ENCODE measurements at regions not wholly inside any gene's neighbourhood (a gene's known extent, or its start where the extent isn't known, plus 50 kb on each side); places are given as distances from the start of the nearest gene placed in this dataset.

- Mint-ChIP-seq H3K9me3 (ENCODE audit: unreplicated experiment) (peaks cover 4% of the 10 kb centered on the region), H3K27ac (ENCODE audit: unreplicated experiment) (no peak overlapping the region), H3K36me3 (ENCODE audit: low read depth, unreplicated experiment) (peaks cover 2% of the 10 kb centered on the region), H3K27me3 (ENCODE audit: low read depth, unreplicated experiment) (peaks cover 16% of the 10 kb centered on the region), H3K4me3 (ENCODE audit: unreplicated experiment) (no peak overlapping the region), H3K4me1 (ENCODE audit: low read depth, unreplicated experiment) (no peaks in the 10 kb centered on the region)
- H3K9me3 ChIP-seq (ENCODE audit: insufficient read depth, low read depth, low read length): no peaks in the 10 kb centered on the region
- no peak for TF ChIP-seq EZH2 (IDR thresholded peaks at IDR 0.05; ENCODE audit: insufficient read depth, low read length)
- TF ChIP-seq, protein P1, sequence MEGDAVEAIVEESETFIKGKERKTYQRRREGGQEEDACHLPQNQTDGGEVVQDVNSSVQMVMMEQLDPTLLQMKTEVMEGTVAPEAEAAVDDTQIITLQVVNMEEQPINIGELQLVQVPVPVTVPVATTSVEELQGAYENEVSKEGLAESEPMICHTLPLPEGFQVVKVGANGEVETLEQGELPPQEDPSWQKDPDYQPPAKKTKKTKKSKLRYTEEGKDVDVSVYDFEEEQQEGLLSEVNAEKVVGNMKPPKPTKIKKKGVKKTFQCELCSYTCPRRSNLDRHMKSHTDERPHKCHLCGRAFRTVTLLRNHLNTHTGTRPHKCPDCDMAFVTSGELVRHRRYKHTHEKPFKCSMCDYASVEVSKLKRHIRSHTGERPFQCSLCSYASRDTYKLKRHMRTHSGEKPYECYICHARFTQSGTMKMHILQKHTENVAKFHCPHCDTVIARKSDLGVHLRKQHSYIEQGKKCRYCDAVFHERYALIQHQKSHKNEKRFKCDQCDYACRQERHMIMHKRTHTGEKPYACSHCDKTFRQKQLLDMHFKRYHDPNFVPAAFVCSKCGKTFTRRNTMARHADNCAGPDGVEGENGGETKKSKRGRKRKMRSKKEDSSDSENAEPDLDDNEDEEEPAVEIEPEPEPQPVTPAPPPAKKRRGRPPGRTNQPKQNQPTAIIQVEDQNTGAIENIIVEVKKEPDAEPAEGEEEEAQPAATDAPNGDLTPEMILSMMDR (IDR thresholded peaks at IDR 0.05; ENCODE audit: insufficient read depth, low read depth, low read length): no peak
- no peak overlapping the region for H3K4me3 ChIP-seq (ENCODE audit: insufficient read depth, low read depth, low read length)
- H3K4me1 ChIP-seq (ENCODE audit: insufficient read depth, low read length): no peaks in the 10 kb centered on the region
- no peak overlapping the region for H3K9ac ChIP-seq (ENCODE audit: low read length)
- H3K27me3 ChIP-seq (ENCODE audit: insufficient read depth, low read length): no peaks in the 10 kb centered on the region
- H3K27ac ChIP-seq (ENCODE audit: low read depth, low read length): no peak overlapping the region
- DNase-seq (ENCODE audit: low read depth) (no peak), FAIRE-seq (no peak)
- H3K4me2 ChIP-seq (ENCODE audit: low read length): no peak overlapping the region
- H3K79me2 ChIP-seq (ENCODE audit: insufficient read depth, low read length): no peaks in the 10 kb centered on the region
- no peak overlapping the region for H2AFZ ChIP-seq (ENCODE audit: low read depth, low read length)
- H4K20me1 ChIP-seq (ENCODE audit: insufficient read depth, low read length): no peaks in the 10 kb centered on the region
- no peaks in the 10 kb centered on the region for H3K36me3 ChIP-seq (ENCODE audit: insufficient read depth, low read length)
Observed at GRCh38 chr16:11423315-11424117, 78.3 kb downstream of the RMI2 start.

DNA sequence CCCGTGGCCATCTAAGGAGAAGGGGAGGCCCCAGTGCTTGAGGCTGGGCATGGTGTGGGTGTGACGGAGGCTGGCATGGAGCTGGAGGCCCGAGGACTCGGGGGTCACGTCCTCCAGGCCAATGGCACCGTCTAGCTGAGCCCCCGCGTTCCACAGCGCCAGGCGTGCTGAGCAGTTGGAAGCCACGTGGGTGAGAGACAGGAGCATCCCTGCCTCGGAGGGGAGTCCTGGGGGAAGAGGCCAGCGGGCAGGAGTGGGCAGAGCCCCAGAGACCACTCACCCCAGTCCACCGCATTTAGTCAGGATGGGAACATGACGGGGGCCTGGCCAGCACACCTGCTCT is 78.8 kb downstream of the RMI2 start:
- Histone ChIP-seq H3K9ac (ENCODE audit: low read length) (no peak overlapping the region), H3K79me2 (ENCODE audit: insufficient read depth, low read length) (no peaks in the 10 kb centered on the region), H3K4me3 (ENCODE audit: insufficient read depth, low read depth, low read length) (no peak overlapping the region), H3K4me1 (ENCODE audit: insufficient read depth, low read length) (no peaks in the 10 kb centered on the region), H4K20me1 (ENCODE audit: insufficient read depth, low read length) (no peaks in the 10 kb centered on the region), H3K27ac (ENCODE audit: low read depth, low read length) (no peak overlapping the region), H3K4me2 (ENCODE audit: low read length) (no peak overlapping the region), H3K9me3 (ENCODE audit: insufficient read depth, low read depth, low read length) (no peaks in the 10 kb centered on the region), H3K27me3 (ENCODE audit: insufficient read depth, low read length) (no peaks in the 10 kb centered on the region), H2AFZ (ENCODE audit: low read depth, low read length) (no peak overlapping the region), H3K36me3 (ENCODE audit: insufficient read depth, low read length) (no peaks in the 10 kb centered on the region)
- TF ChIP-seq, protein P1 (IDR thresholded peaks at IDR 0.05; ENCODE audit: insufficient read depth, low read depth, low read length): no peak
- TF ChIP-seq EZH2 (IDR thresholded peaks at IDR 0.05; ENCODE audit: insufficient read depth, low read length): no peak
- H3K4me1 Mint-ChIP-seq (ENCODE audit: low read depth, unreplicated experiment): no peaks in the 10 kb centered on the region
- H3K4me3 Mint-ChIP-seq (ENCODE audit: unreplicated experiment): no peak overlapping the region
- no peak overlapping the region for H3K27ac Mint-ChIP-seq (ENCODE audit: unreplicated experiment)
- DNase-seq (ENCODE audit: low read depth) (no peak), FAIRE-seq (no peak)
- H3K27me3 Mint-ChIP-seq (ENCODE audit: low read depth, unreplicated experiment): peaks cover 21% of the 10 kb centered on the region
- peaks cover 2% of the 10 kb centered on the region for H3K9me3 Mint-ChIP-seq (ENCODE audit: unreplicated experiment)
- peaks cover 2% of the 10 kb centered on the region for H3K36me3 Mint-ChIP-seq (ENCODE audit: low read depth, unreplicated experiment)

- Histone ChIP-seq H3K4me2 (ENCODE audit: low read length) (no peak overlapping the region), H3K27ac (ENCODE audit: low read depth, low read length) (no peak overlapping the region), H3K9me3 (ENCODE audit: insufficient read depth, low read depth, low read length) (no peaks in the 10 kb centered on the region), H4K20me1 (ENCODE audit: insufficient read depth, low read length) (no peaks in the 10 kb centered on the region), H3K4me1 (ENCODE audit: insufficient read depth, low read length) (no peaks in the 10 kb centered on the region), H3K79me2 (ENCODE audit: insufficient read depth, low read length) (no peaks in the 10 kb centered on the region), H3K36me3 (ENCODE audit: insufficient read depth, low read length) (no peaks in the 10 kb centered on the region), H2AFZ (ENCODE audit: low read depth, low read length) (no peak overlapping the region), H3K4me3 (ENCODE audit: insufficient read depth, low read depth, low read length) (no peak overlapping the region), H3K9ac (ENCODE audit: low read length) (no peak overlapping the region), H3K27me3 (ENCODE audit: insufficient read depth, low read length) (no peaks in the 10 kb centered on the region)
- Mint-ChIP-seq H3K27me3 (ENCODE audit: low read depth, unreplicated experiment) (peaks cover 22% of the 10 kb centered on the region), H3K4me1 (ENCODE audit: low read depth, unreplicated experiment) (no peaks in the 10 kb centered on the region), H3K4me3 (ENCODE audit: unreplicated experiment) (no peak overlapping the region), H3K27ac (ENCODE audit: unreplicated experiment) (no peak overlapping the region), H3K9me3 (ENCODE audit: unreplicated experiment) (peaks cover 2% of the 10 kb centered on the region), H3K36me3 (ENCODE audit: low read depth, unreplicated experiment) (peaks cover 2% of the 10 kb centered on the region)
- FAIRE-seq: no peak
- no peak for DNase-seq (ENCODE audit: low read depth)
- TF ChIP-seq EZH2 (IDR thresholded peaks at IDR 0.05; ENCODE audit: insufficient read depth, low read length): no peak
- TF ChIP-seq, protein P1 (IDR thresholded peaks at IDR 0.05; ENCODE audit: insufficient read depth, low read depth, low read length): no peak
Observed at GRCh38 chr16:11425140-11425539, 79.9 kb downstream of the RMI2 start.

Data from astrocyte (in vitro differentiated cells and primary cell).